ENCODE measurements at regions not wholly inside any gene's neighbourhood (a gene's known extent, or its start where the extent isn't known, plus 50 kb on each side); places are given as distances from the start of the nearest gene placed in this dataset.

GRCh38 chr11:15333407-15333806 is 218.7 kb downstream of the INSC start:
- Histone ChIP-seq H3K79me2 (ENCODE audit: insufficient read depth, low read length) (no peaks in the 10 kb centered on the region), H3K36me3 (replicated peaks in 1 of 2; ENCODE audit: control insufficient read depth in 1 of 2, insufficient read depth in 2 of 2, low read length in 2 of 2) (no peaks in the 10 kb centered on the region), H3K27ac (ENCODE audit: extremely low read length, insufficient read depth, low read length) (no peak overlapping the region), H3K9me3 (ENCODE audit: low read length) (no peaks in the 10 kb centered on the region), H3K9ac (ENCODE audit: insufficient read depth, low read depth, low read length) (no peak overlapping the region), H4K20me1 (ENCODE audit: insufficient read depth, low read length) (no peaks in the 10 kb centered on the region), H3K4me2 (ENCODE audit: low read depth, low read length) (no peak overlapping the region), H3K4me1 (ENCODE audit: insufficient read depth, low read length) (no peaks in the 10 kb centered on the region), H2AFZ (ENCODE audit: low read length) (no peak overlapping the region), H3K4me3 (replicated peaks in 1 of 3; ENCODE audit: insufficient read depth in 1 of 3, low read depth in 2 of 3, low read length in 3 of 3) (no peak overlapping the region), H3K27me3 (ENCODE audit: control insufficient read depth in 1 of 2, insufficient read depth in 2 of 2, low read length in 2 of 2) (no peaks in the 10 kb centered on the region)
- no TSS peak for BruUV-seq (replicated peaks)
- ChIA-PET POLR2A (no interaction called here), CTCF (ENCODE audit: low intra/inter-chr PET ratio, low total read pairs) (no interaction called here)
- TF ChIP-seq ASH2L (IDR thresholded peaks at IDR 0.05; ENCODE audit: insufficient read length, low read depth, low read length) (no peak), NR0B2 (CRISPR knock-in tag; IDR thresholded peaks at IDR 0.05) (no peak), ZNF350 (CRISPR knock-in tag; IDR thresholded peaks at IDR 0.05; ENCODE audit: borderline replicate concordance, low read depth) (no peak), SIN3A (IDR thresholded peaks at IDR 0.05; ENCODE audit: borderline replicate concordance, low read depth, low read length) (no peak), MAFF (IDR thresholded peaks at IDR 0.05; ENCODE audit: low read depth, low read length) (no peak), KLF16 (CRISPR knock-in tag; IDR thresholded peaks at IDR 0.05) (no peak), MTF1 (CRISPR knock-in tag; IDR thresholded peaks at IDR 0.05) (no peak), ZFP91 (CRISPR knock-in tag; IDR thresholded peaks at IDR 0.05; ENCODE audit: borderline replicate concordance) (no peak), KDM5B (CRISPR knock-in tag; IDR thresholded peaks at IDR 0.05; ENCODE audit: borderline replicate concordance) (no peak), ZNF292 (CRISPR knock-in tag; IDR thresholded peaks at IDR 0.05; ENCODE audit: borderline replicate concordance, low read depth) (no peak), ZNF530 (CRISPR knock-in tag; IDR thresholded peaks at IDR 0.05; ENCODE audit: low read depth) (no peak), MEIS2 (CRISPR knock-in tag; IDR thresholded peaks at IDR 0.05) (no peak), ZBTB44 (CRISPR knock-in tag; IDR thresholded peaks at IDR 0.05) (no peak), ZNF7 (CRISPR knock-in tag; IDR thresholded peaks at IDR 0.05) (no peak), TP53 (CRISPR knock-in tag; conservative IDR thresholded peaks at IDR 0.05) (no peak)
- FAIRE-seq (no peak), DNase-seq (ENCODE audit: low spot score) (no peak), ATAC-seq (no peak)
- intact Hi-C loops (cut with micrococcal nuclease; ENCODE audit: unreplicated experiment), result no loop called here
- in situ Hi-C loops (cut with HindIII; ENCODE audit: extremely low pct_ligation_motif_present, low pct_unique_long_range_greater_than_20kb), result no loop called here
- 0% methylated on average over 1 of the region's 1 CpG for WGBS (ENCODE audit: low lambda C conversion rate)
